Cardiac fibroblast (primary cell): ENCODE measurements at regions not wholly inside any gene's neighbourhood (a gene's known extent, or its start where the extent isn't known, plus 50 kb on each side); places are given as distances from the start of the nearest gene placed in this dataset.
"Not testable (repeated sequence)": the region's sequence is repeated elsewhere in the genome, so short reads cannot be mapped to it uniquely, and the experiment has no call there.

Source experiments
- DNase-seq, 2 donors: peaks; one replicate each; pipeline versions ENCODE4 v3.0.0 to v3.0.0-alpha.2; 2010; ENCODE audit warnings: low read depth in 2 of 2
- H3K4me3 ChIP-seq, 2 donors: replicated peaks in 1 of 2; 1 replicate in 1 of 2; 2 replicates in 1 of 2; pipeline ENCODE4 v1.5.1; 2011; ENCODE audit warnings: low read depth in 2 of 2, low read length in 2 of 2, mild to moderate bottlenecking in 2 of 2, moderate library complexity in 1 of 2
- CTCF ChIP-seq: IDR thresholded peaks from one replicate; pipeline ENCODE4 v1.5.1; 2011; ENCODE audit warnings: low read depth, mild to moderate bottlenecking, low read length, inconsistent platforms

- DNase-seq, result no peak
- H3K4me3 ChIP-seq, result no peak overlapping the region
- no peak for TF ChIP-seq CTCF
These were observed 1577.0 kb upstream of the SLC39A10 start for GRCh38 chr2:194079989-194080388.

GRCh38 chr2:194077366-194077765 is 1579.7 kb upstream of the SLC39A10 start:
- TF ChIP-seq CTCF, result no peak
- DNase-seq, result no peak
- H3K4me3 ChIP-seq, result no peak overlapping the region

- no peak for DNase-seq
- H3K4me3 ChIP-seq, result no peak overlapping the region
- no peak for TF ChIP-seq CTCF
These were observed 1594.6 kb upstream of the SLC39A10 start for GRCh38 chr2:194062401-194062800.

GRCh38 chr2:194060269-194060668 is 1596.8 kb upstream of the SLC39A10 start:
- H3K4me3 ChIP-seq, result no peak overlapping the region
- DNase-seq, result no peak
- TF ChIP-seq CTCF, result no peak

GRCh38 chr2:194054313-194054712 is 1602.7 kb upstream of the SLC39A10 start:
- DNase-seq, result no peak
- TF ChIP-seq CTCF, result no peak
- no peak overlapping the region for H3K4me3 ChIP-seq

GRCh38 chr2:194044321-194044720 is 1612.7 kb upstream of the SLC39A10 start:
- no peak overlapping the region for H3K4me3 ChIP-seq
- TF ChIP-seq CTCF, result no peak
- DNase-seq, result no peak

- not testable (repeated sequence) for DNase-seq, H3K4me3 ChIP-seq
These were observed 1635.9 kb upstream of the SLC39A10 start for GRCh38 chr2:194021130-194021529.
